CD14-positive monocyte (primary cell): ENCODE measurements at regions not wholly inside any gene's neighbourhood (a gene's known extent, or its start where the extent isn't known, plus 50 kb on each side); places are given as distances from the start of the nearest gene placed in this dataset.

Experiments used
- DNase-seq, 3 donors: peaks; one replicate each; pipeline ENCODE4 v3.0.0-alpha.2; 2011 to 2022
- H2AFZ ChIP-seq: 2 replicates; pipeline ENCODE4 v1.6.0; 2012; ENCODE audit warnings: mild to moderate bottlenecking, low read depth, low read length, inconsistent platforms; ENCODE audit not compliant: insufficient read depth, poor library complexity, severe bottlenecking
- H3K27ac ChIP-seq, 2 donors: 1 replicate in 1 of 2; 2 replicates in 1 of 2; pipeline ENCODE4 v1.5.1; 2012 to 2013; ENCODE audit warnings: low read length in 2 of 2, control low read depth in 1 of 2, inconsistent platforms in 1 of 2, low read depth in 1 of 2, mild to moderate bottlenecking in 1 of 2
- H3K27me3 ChIP-seq, 2 donors: one replicate each; pipeline versions ENCODE4 v1.6.0 to v1.6.1; 2011 to 2013; ENCODE audit warnings: low read length in 2 of 2; ENCODE audit not compliant: control insufficient read depth in 2 of 2, insufficient read depth in 2 of 2
- H3K36me3 ChIP-seq, 2 donors: replicated peaks in 1 of 2; 1 replicate in 1 of 2; 2 replicates in 1 of 2; pipeline versions ENCODE4 v1.5.1 to v1.6.1; 2012 to 2013; ENCODE audit warnings: low read length in 2 of 2, control low read depth in 1 of 2, inconsistent platforms in 1 of 2, mild to moderate bottlenecking in 1 of 2; ENCODE audit not compliant: insufficient read depth in 2 of 2, control insufficient read depth in 1 of 2
- H3K4me1 ChIP-seq, 2 donors: 1 replicate in 1 of 2; 2 replicates in 1 of 2; pipeline versions ENCODE4 v1.5.1 to v1.6.1; 2012 to 2013; ENCODE audit warnings: low read length in 2 of 2, control low read depth in 1 of 2, inconsistent platforms in 1 of 2, mild to moderate bottlenecking in 1 of 2, moderate library complexity in 1 of 2; ENCODE audit not compliant: insufficient read depth in 2 of 2, control insufficient read depth in 1 of 2
- H3K4me2 ChIP-seq: replicated peaks from 2 replicates; pipeline ENCODE3; 2012; ENCODE audit warnings: low read length, moderate library complexity, mild to moderate bottlenecking; ENCODE audit not compliant: poor library complexity, severe bottlenecking; ENCODE audit errors: extremely low read depth
- H3K4me3 ChIP-seq, 3 experiments: fragments of 200-600 bp in 1 of 3; sonication (generic) in 1 of 3; replicated peaks in 1 of 3; 1 replicate in 2 of 3; 2 replicates in 1 of 3; pipeline ENCODE4 v1.5.1; 2011 to 2013; ENCODE audit warnings: low read length in 3 of 3, mild to moderate bottlenecking in 3 of 3, control low read depth in 2 of 3, low read depth in 2 of 3, inconsistent platforms in 1 of 3, moderate library complexity in 1 of 3
- H3K79me2 ChIP-seq: 2 replicates; pipeline ENCODE4 v1.6.0; 2012; ENCODE audit warnings: mild to moderate bottlenecking, control low read depth, inconsistent platforms, low read length, moderate library complexity; ENCODE audit not compliant: insufficient read depth
- H3K9ac ChIP-seq: 2 replicates; pipeline ENCODE4 v1.6.0; 2017; ENCODE audit warnings: low read length, mild to moderate bottlenecking; ENCODE audit not compliant: insufficient read depth, poor library complexity, severe bottlenecking
- H3K9me3 ChIP-seq, 2 donors: replicated peaks in 1 of 2; 1 replicate in 1 of 2; 2 replicates in 1 of 2; pipeline versions ENCODE4 v1.5.1 to v1.6.1; 2012 to 2013; ENCODE audit warnings: low read length in 2 of 2, control low read depth in 1 of 2; ENCODE audit not compliant: control insufficient read depth in 1 of 2, insufficient read depth in 1 of 2
- H4K20me1 ChIP-seq: 2 replicates; pipeline ENCODE4 v1.6.0; 2012; ENCODE audit warnings: mild to moderate bottlenecking, low read length, control low read depth, moderate library complexity; ENCODE audit not compliant: insufficient read depth
- H3K27ac Mint-ChIP-seq, 7 donors: one replicate each; pipeline ENCODE4 v1.8.0; 2020; ENCODE audit warnings: mild to moderate bottlenecking in 7 of 7, mixed read lengths in 7 of 7, moderate library complexity in 6 of 7, inconsistent platforms in 2 of 7
- H3K27me3 Mint-ChIP-seq, 3 donors: one replicate each; pipeline ENCODE4 v1.8.0; 2021 to 2022; ENCODE audit warnings: low read depth in 3 of 3, mild to moderate bottlenecking in 3 of 3, mixed read lengths in 3 of 3, moderate library complexity in 3 of 3, inconsistent platforms in 1 of 3
- H3K36me3 Mint-ChIP-seq, 2 donors: one replicate each; pipeline ENCODE4 v1.8.0; 2020; ENCODE audit warnings: mixed read lengths in 2 of 2, inconsistent platforms in 1 of 2, mild to moderate bottlenecking in 1 of 2
- H3K4me1 Mint-ChIP-seq: one replicate; pipeline ENCODE4 v1.8.0; 2020; ENCODE audit warnings: mild to moderate bottlenecking, mixed read lengths
- H3K4me3 Mint-ChIP-seq, 2 donors: one replicate each; pipeline ENCODE4 v1.8.0; 2020; ENCODE audit warnings: mild to moderate bottlenecking in 2 of 2, mixed read lengths in 2 of 2, moderate library complexity in 1 of 2
- H3K9me3 Mint-ChIP-seq, 7 donors: one replicate each; pipeline ENCODE4 v1.8.0; 2020 to 2022; ENCODE audit warnings: mixed read lengths in 7 of 7, mild to moderate bottlenecking in 6 of 7, moderate library complexity in 6 of 7, inconsistent platforms in 2 of 7
- WGBS: methylation state at CpG from one replicate; pipeline ENCODE4 v1.1.5; 2013; ENCODE audit warnings: missing lambda C conversion rate; ENCODE audit not compliant: insufficient coverage; 5-methylcytosine and 5-hydroxymethylcytosine counted together
- intact Hi-C, 2 donors: fragments of 100-400 bp; cut with micrococcal nuclease; formaldehyde crosslinking; loops; one replicate each; pipeline versions ENCODE4 v1.15.0 to v1.15.1; 2023
- TF ChIP-seq, protein P1 (sequence below): fragments of 200-600 bp; IDR thresholded peaks from one replicate; pipeline ENCODE4 v1.8.0; 2022; ENCODE audit warnings: antibody characterized with exemption, mild to moderate bottlenecking

GRCh38 chr14:65866886-65867285, 454.4 kb downstream of the FUT8 start:
- Histone ChIP-seq H3K9ac (no peak overlapping the region), H3K79me2 (no peaks in the 10 kb centered on the region), H3K36me3 (no peaks in the 10 kb centered on the region), H3K4me1 (no peaks in the 10 kb centered on the region), H3K27ac (no peak overlapping the region), H3K4me2 (no peak overlapping the region), H4K20me1 (no peaks in the 10 kb centered on the region), H3K4me3 (no peak overlapping the region), H3K27me3 (no peaks in the 10 kb centered on the region), H3K9me3 (no peaks in the 10 kb centered on the region), H2AFZ (no peak overlapping the region)
- DNase-seq: no peak
- TF ChIP-seq, protein P1, sequence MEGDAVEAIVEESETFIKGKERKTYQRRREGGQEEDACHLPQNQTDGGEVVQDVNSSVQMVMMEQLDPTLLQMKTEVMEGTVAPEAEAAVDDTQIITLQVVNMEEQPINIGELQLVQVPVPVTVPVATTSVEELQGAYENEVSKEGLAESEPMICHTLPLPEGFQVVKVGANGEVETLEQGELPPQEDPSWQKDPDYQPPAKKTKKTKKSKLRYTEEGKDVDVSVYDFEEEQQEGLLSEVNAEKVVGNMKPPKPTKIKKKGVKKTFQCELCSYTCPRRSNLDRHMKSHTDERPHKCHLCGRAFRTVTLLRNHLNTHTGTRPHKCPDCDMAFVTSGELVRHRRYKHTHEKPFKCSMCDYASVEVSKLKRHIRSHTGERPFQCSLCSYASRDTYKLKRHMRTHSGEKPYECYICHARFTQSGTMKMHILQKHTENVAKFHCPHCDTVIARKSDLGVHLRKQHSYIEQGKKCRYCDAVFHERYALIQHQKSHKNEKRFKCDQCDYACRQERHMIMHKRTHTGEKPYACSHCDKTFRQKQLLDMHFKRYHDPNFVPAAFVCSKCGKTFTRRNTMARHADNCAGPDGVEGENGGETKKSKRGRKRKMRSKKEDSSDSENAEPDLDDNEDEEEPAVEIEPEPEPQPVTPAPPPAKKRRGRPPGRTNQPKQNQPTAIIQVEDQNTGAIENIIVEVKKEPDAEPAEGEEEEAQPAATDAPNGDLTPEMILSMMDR: no peak
- Mint-ChIP-seq H3K36me3 (no peaks in the 10 kb centered on the region), H3K27ac (no peak overlapping the region), H3K27me3 (peaks cover 0 to 2% (median 1%) of the 10 kb centered on the region in 3 donors), H3K9me3 (peaks cover 0 to 1% (median 0%) of the 10 kb centered on the region in 7 donors), H3K4me1 (no peaks in the 10 kb centered on the region), H3K4me3 (no peak overlapping the region)
- intact Hi-C loops: no loop called here
- WGBS: 86% methylated on average over 1 of the region's 4 CpGs

DNA sequence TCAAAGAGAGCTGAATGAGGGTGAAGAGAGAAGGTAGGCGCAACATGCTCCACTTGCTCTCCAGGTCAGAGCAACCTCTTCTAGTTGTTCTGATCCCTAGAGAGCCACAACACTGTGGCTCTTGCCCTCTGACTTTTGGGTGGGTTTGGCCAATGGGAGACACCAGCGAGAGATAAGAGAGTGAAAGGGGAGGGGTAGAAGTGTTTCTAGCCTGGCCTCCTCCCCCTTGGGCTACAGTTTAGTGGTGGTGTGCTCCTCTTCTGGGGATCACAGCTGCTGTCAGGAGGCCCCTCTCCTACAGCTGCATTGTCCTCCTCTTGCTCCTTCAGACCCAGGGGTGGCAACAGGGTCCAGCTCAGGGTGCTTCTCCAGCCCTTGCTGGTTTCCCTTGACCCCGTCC, 454.8 kb downstream of the FUT8 start:
- no peaks in the 10 kb centered on the region for H3K36me3 ChIP-seq
- Mint-ChIP-seq H3K4me1 (no peaks in the 10 kb centered on the region), H3K27me3 (peaks cover 0 to 2% (median 1%) of the 10 kb centered on the region in 3 donors), H3K4me3 (no peak overlapping the region), H3K27ac (no peak overlapping the region), H3K9me3 (peaks cover 0 to 1% (median 0%) of the 10 kb centered on the region in 7 donors), H3K36me3 (no peaks in the 10 kb centered on the region)
- TF ChIP-seq, protein P1: no peak
- H3K27ac ChIP-seq: no peak overlapping the region
- no peaks in the 10 kb centered on the region for H3K4me1 ChIP-seq
- no peak overlapping the region for H2AFZ ChIP-seq
- H3K4me3 ChIP-seq: no peak overlapping the region
- intact Hi-C loops: no loop called here
- no peaks in the 10 kb centered on the region for H3K27me3 ChIP-seq
- no peaks in the 10 kb centered on the region for H3K79me2 ChIP-seq
- H3K4me2 ChIP-seq: no peak overlapping the region
- H3K9ac ChIP-seq: no peak overlapping the region
- 100% methylated on average over 1 of the region's 3 CpGs for WGBS
- H4K20me1 ChIP-seq: no peaks in the 10 kb centered on the region
- no peaks in the 10 kb centered on the region for H3K9me3 ChIP-seq
- no peak for DNase-seq
